ENCODE measurements at regions not wholly inside any gene's neighbourhood (a gene's known extent, or its start where the extent isn't known, plus 50 kb on each side); places are given as distances from the start of the nearest gene placed in this dataset.

GRCh38 chr5:84791138-84791537 lies 406.5 kb upstream of the EDIL3 start:
- Histone ChIP-seq H3K4me2 (no peak overlapping the region), H3K79me2 (no peaks in the 10 kb centered on the region), H4K20me1 (ENCODE audit: insufficient read depth, poor library complexity, severe bottlenecking) (no peaks in the 10 kb centered on the region), H3K36me3 (replicated peaks; ENCODE audit: insufficient read depth, low read depth) (no peaks in the 10 kb centered on the region), H3K9me3 (ENCODE audit: low read depth) (no peaks in the 10 kb centered on the region), H3K4me1 (ENCODE audit: insufficient read depth) (no peaks in the 10 kb centered on the region), H3K9me2 (replicated peaks; ENCODE audit: insufficient read depth) (no peaks in the 10 kb centered on the region), H3K27ac (no peak overlapping the region), H3K27me3 (no peaks in the 10 kb centered on the region), H3K4me3 (no peak overlapping the region), H2AFZ (no peak overlapping the region)
- no peak for DNase-seq (ENCODE audit: low spot score)
- TF ChIP-seq EZH2 (IDR thresholded peaks at IDR 0.05; ENCODE audit: borderline replicate concordance) = no peak
- TF ChIP-seq EZH2phosphoT487 (IDR thresholded peaks at IDR 0.05; ENCODE audit: low read depth, severe bottlenecking, unreplicated experiment) = no peak
- no peak for TF ChIP-seq CTCF (IDR thresholded peaks at IDR 0.05; ENCODE audit: poor library complexity)

GRCh38 chr5:84790406-84790805 lies 405.7 kb upstream of the EDIL3 start:
- no peaks in the 10 kb centered on the region for H3K9me3 ChIP-seq (ENCODE audit: low read depth)
- H4K20me1 ChIP-seq (ENCODE audit: insufficient read depth, poor library complexity, severe bottlenecking) = no peaks in the 10 kb centered on the region
- TF ChIP-seq EZH2phosphoT487 (IDR thresholded peaks at IDR 0.05; ENCODE audit: low read depth, severe bottlenecking, unreplicated experiment) = no peak
- no peak for TF ChIP-seq CTCF (IDR thresholded peaks at IDR 0.05; ENCODE audit: poor library complexity)
- no peak for TF ChIP-seq EZH2 (IDR thresholded peaks at IDR 0.05; ENCODE audit: borderline replicate concordance)
- WGBS (ENCODE audit: low lambda C conversion rate, missing lambda C conversion rate) = 92% methylated on average over 1 of the region's 1 CpG
- H3K9me2 ChIP-seq (replicated peaks; ENCODE audit: insufficient read depth) = no peaks in the 10 kb centered on the region
- H3K36me3 ChIP-seq (replicated peaks; ENCODE audit: insufficient read depth, low read depth) = no peaks in the 10 kb centered on the region
- no peaks in the 10 kb centered on the region for H3K79me2 ChIP-seq
- no peak overlapping the region for H3K4me3 ChIP-seq
- no peak overlapping the region for H3K27ac ChIP-seq
- no peak overlapping the region for H2AFZ ChIP-seq
- no peaks in the 10 kb centered on the region for H3K4me1 ChIP-seq (ENCODE audit: insufficient read depth)
- no peak for DNase-seq (ENCODE audit: low spot score)
- no peaks in the 10 kb centered on the region for H3K27me3 ChIP-seq
- no peak overlapping the region for H3K4me2 ChIP-seq

- no peak overlapping the region for H3K4me2 ChIP-seq
- H3K36me3 ChIP-seq (replicated peaks; ENCODE audit: insufficient read depth, low read depth) = no peaks in the 10 kb centered on the region
- TF ChIP-seq EZH2phosphoT487 (IDR thresholded peaks at IDR 0.05; ENCODE audit: low read depth, severe bottlenecking, unreplicated experiment) = no peak
- TF ChIP-seq CTCF (IDR thresholded peaks at IDR 0.05; ENCODE audit: poor library complexity) = no peak
- TF ChIP-seq EZH2 (IDR thresholded peaks at IDR 0.05; ENCODE audit: borderline replicate concordance) = no peak
- H3K27me3 ChIP-seq = no peaks in the 10 kb centered on the region
- no peaks in the 10 kb centered on the region for H4K20me1 ChIP-seq (ENCODE audit: insufficient read depth, poor library complexity, severe bottlenecking)
- no peaks in the 10 kb centered on the region for H3K79me2 ChIP-seq
- no peak overlapping the region for H3K4me3 ChIP-seq
- no peak overlapping the region for H2AFZ ChIP-seq
- no peaks in the 10 kb centered on the region for H3K9me3 ChIP-seq (ENCODE audit: low read depth)
- no peak overlapping the region for H3K27ac ChIP-seq
- WGBS (ENCODE audit: low lambda C conversion rate, missing lambda C conversion rate) = 94% methylated on average over 3 of the region's 3 CpGs
- DNase-seq (ENCODE audit: low spot score) = no peak
- no peaks in the 10 kb centered on the region for H3K9me2 ChIP-seq (replicated peaks; ENCODE audit: insufficient read depth)
- no peaks in the 10 kb centered on the region for H3K4me1 ChIP-seq (ENCODE audit: insufficient read depth)
Measured at GRCh38 chr5:84783003-84783402, 398.3 kb upstream of the EDIL3 start.

- H3K4me3 ChIP-seq = no peak overlapping the region
- H3K79me2 ChIP-seq = no peaks in the 10 kb centered on the region
- H3K27ac ChIP-seq = no peak overlapping the region
- H2AFZ ChIP-seq = no peak overlapping the region
- no peak overlapping the region for H3K4me2 ChIP-seq
- no peak for TF ChIP-seq EZH2phosphoT487 (IDR thresholded peaks at IDR 0.05; ENCODE audit: low read depth, severe bottlenecking, unreplicated experiment)
- no peaks in the 10 kb centered on the region for H3K9me2 ChIP-seq (replicated peaks; ENCODE audit: insufficient read depth)
- H3K9me3 ChIP-seq (ENCODE audit: low read depth) = no peaks in the 10 kb centered on the region
- 88% methylated on average over 2 of the region's 2 CpGs for WGBS (ENCODE audit: low lambda C conversion rate, missing lambda C conversion rate)
- H3K27me3 ChIP-seq = no peaks in the 10 kb centered on the region
- no peaks in the 10 kb centered on the region for H3K4me1 ChIP-seq (ENCODE audit: insufficient read depth)
- no peaks in the 10 kb centered on the region for H3K36me3 ChIP-seq (replicated peaks; ENCODE audit: insufficient read depth, low read depth)
- DNase-seq (ENCODE audit: low spot score) = no peak
- no peaks in the 10 kb centered on the region for H4K20me1 ChIP-seq (ENCODE audit: insufficient read depth, poor library complexity, severe bottlenecking)
Measured at GRCh38 chr5:84779186-84779585, 394.5 kb upstream of the EDIL3 start.

Data from hepatocyte (in vitro differentiated cells).